ENCODE measurements at regions not wholly inside any gene's neighbourhood (a gene's known extent, or its start where the extent isn't known, plus 50 kb on each side); places are given as distances from the start of the nearest gene placed in this dataset.

DNA sequence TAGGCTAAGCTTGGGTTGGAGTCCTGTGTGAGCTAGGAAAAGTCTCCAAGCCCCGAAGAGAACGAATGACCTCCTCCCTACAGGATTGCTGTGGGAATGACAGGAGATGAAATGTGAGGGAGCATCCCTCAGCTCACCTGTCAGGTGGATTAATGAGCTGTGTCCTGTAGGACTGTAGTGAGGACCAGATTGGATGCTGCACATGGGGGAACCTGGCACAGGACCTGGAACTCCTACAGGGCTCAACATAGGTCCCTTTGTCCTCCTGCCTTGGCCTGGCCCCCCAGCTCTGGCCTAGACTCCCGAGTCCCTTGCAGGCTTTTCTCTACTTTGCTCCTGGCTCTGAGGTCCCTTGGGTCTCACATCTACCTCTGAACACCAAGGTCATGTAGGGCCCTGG is 155.7 kb downstream of the PTPRU start:
- Mint-ChIP-seq H3K4me3 (no peak overlapping the region), H3K9me3 (no peaks in the 10 kb centered on the region), H3K36me3 (ENCODE audit: low read depth) (no peaks in the 10 kb centered on the region), H3K4me1 (no peaks in the 10 kb centered on the region), H3K27me3 (ENCODE audit: insufficient read depth) (peaks cover 2% of the 10 kb centered on the region), H3K27ac (no peak overlapping the region)
- H3K9me3 ChIP-seq (ENCODE audit: control insufficient read depth, low read length), result no peaks in the 10 kb centered on the region
- H3K27me3 ChIP-seq (ENCODE audit: control insufficient read depth, insufficient read depth, low read length, poor library complexity, severe bottlenecking), result no peaks in the 10 kb centered on the region
- TF ChIP-seq, protein P1, sequence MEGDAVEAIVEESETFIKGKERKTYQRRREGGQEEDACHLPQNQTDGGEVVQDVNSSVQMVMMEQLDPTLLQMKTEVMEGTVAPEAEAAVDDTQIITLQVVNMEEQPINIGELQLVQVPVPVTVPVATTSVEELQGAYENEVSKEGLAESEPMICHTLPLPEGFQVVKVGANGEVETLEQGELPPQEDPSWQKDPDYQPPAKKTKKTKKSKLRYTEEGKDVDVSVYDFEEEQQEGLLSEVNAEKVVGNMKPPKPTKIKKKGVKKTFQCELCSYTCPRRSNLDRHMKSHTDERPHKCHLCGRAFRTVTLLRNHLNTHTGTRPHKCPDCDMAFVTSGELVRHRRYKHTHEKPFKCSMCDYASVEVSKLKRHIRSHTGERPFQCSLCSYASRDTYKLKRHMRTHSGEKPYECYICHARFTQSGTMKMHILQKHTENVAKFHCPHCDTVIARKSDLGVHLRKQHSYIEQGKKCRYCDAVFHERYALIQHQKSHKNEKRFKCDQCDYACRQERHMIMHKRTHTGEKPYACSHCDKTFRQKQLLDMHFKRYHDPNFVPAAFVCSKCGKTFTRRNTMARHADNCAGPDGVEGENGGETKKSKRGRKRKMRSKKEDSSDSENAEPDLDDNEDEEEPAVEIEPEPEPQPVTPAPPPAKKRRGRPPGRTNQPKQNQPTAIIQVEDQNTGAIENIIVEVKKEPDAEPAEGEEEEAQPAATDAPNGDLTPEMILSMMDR (conservative IDR thresholded peaks at IDR 0.05), result no peak
- H3K4me3 ChIP-seq (ENCODE audit: low read length), result no peak overlapping the region
- no peaks in the 10 kb centered on the region for H3K4me1 ChIP-seq (ENCODE audit: control insufficient read depth, insufficient read depth, low read length)
- H3K27ac ChIP-seq (ENCODE audit: low read depth, low read length), result no peak overlapping the region
- H3K9ac ChIP-seq (ENCODE audit: extremely low read depth, low read length, poor library complexity, severe bottlenecking), result no peak overlapping the region
- DNase-seq, result no peak
- no peaks in the 10 kb centered on the region for H3K36me3 ChIP-seq (ENCODE audit: control insufficient read depth, insufficient read depth, low read length)
- 70 to 84% methylated on average over 2 to 3 of the region's 3 CpGs for WGBS, 2 experiments (ENCODE audit: insufficient coverage in 1 of 2, insufficient read length in 1 of 2)

DNA sequence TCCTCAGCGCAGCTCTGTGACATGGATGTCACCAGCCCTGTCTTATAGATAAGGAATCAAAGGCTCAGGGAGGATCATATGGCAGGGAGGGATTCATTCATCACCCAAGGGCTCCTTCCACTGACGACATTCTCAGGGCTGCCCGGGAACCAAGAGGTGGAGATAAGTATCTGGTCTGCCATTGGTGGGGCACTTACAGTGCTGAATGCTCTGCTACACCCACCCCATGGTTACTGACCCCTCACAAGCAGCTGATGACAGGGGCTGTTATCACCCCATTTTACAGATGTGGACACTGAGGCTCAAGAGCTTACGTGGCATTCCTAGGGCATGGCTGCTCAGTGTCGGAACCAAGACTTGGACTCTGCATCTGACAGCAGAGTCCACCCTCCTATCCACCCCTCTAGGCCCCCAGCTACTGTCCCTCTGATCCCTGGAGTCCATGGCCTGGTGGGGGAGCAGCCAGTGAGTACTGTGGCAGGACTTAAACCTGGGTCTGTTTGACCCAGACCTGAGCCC is 155.1 kb downstream of the PTPRU start:
- Mint-ChIP-seq H3K9me3 (no peaks in the 10 kb centered on the region), H3K27ac (no peak overlapping the region), H3K4me1 (no peaks in the 10 kb centered on the region), H3K36me3 (ENCODE audit: low read depth) (no peaks in the 10 kb centered on the region), H3K4me3 (no peak overlapping the region), H3K27me3 (ENCODE audit: insufficient read depth) (peaks cover 2% of the 10 kb centered on the region)
- TF ChIP-seq, protein P1 (conservative IDR thresholded peaks at IDR 0.05), result no peak
- no peaks in the 10 kb centered on the region for H3K9me3 ChIP-seq (ENCODE audit: control insufficient read depth, low read length)
- WGBS, 2 experiments (ENCODE audit: insufficient coverage in 1 of 2, insufficient read length in 1 of 2), result 0 to 66% methylated on average over 1 to 5 of the region's 5 CpGs
- no peaks in the 10 kb centered on the region for H3K36me3 ChIP-seq (ENCODE audit: control insufficient read depth, insufficient read depth, low read length)
- peak; percentile 32 for DNase-seq
- H3K27ac ChIP-seq (ENCODE audit: low read depth, low read length), result no peak overlapping the region
- H3K4me3 ChIP-seq (ENCODE audit: low read length), result no peak overlapping the region
- no peaks in the 10 kb centered on the region for H3K27me3 ChIP-seq (ENCODE audit: control insufficient read depth, insufficient read depth, low read length, poor library complexity, severe bottlenecking)
- H3K9ac ChIP-seq (ENCODE audit: extremely low read depth, low read length, poor library complexity, severe bottlenecking), result no peak overlapping the region
- H3K4me1 ChIP-seq (ENCODE audit: control insufficient read depth, insufficient read depth, low read length), result no peaks in the 10 kb centered on the region

DNA sequence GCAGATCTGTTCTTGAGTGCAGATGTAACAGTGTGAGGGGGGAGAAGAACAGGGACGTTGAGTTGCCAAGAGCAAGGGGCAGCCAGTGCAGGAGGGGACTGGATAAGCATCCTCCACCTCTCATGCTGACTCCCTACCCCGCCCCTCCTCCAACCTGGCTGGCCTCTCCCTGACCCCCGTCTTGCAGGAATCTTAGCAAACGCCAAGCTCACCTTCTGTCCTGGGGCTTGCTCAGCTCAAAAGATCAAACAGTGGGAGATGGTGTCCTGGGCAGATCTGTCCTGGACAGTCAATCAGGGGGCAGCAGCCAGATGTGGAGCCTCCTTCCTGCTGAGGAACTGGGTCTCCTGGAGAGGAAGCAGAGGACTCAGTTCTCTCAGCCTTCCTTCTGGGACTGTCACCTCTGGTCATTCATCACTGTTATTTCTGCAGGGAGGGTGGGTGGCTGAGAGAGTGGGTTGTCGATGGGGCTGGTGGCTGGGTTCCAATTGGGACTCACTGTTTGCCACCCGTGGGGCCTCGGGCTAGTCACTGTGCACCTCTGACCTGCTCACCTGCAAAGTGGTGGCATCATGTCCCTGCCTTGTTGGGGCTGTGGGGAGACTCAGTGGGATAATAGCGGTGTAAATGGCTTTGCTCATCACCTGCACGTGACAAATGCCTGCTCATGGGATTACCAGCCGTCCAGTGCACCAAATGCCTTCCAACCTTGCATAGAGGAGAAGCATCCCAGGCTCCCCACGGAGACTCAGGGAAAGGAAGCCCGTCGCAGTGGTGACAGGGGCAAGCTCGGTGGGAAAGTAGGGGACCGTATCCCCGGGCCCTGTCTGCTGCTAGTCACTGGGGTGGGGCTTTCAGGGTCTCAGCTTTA is 154.4 kb downstream of the PTPRU start:
- Mint-ChIP-seq H3K36me3 (ENCODE audit: low read depth) (no peaks in the 10 kb centered on the region), H3K9me3 (no peaks in the 10 kb centered on the region), H3K27me3 (ENCODE audit: insufficient read depth) (peaks cover 2% of the 10 kb centered on the region), H3K4me1 (no peaks in the 10 kb centered on the region), H3K4me3 (no peak overlapping the region), H3K27ac (no peak overlapping the region)
- Histone ChIP-seq H3K9ac (ENCODE audit: extremely low read depth, low read length, poor library complexity, severe bottlenecking) (no peak overlapping the region), H3K4me3 (ENCODE audit: low read length) (no peak overlapping the region), H3K9me3 (ENCODE audit: control insufficient read depth, low read length) (no peaks in the 10 kb centered on the region), H3K36me3 (ENCODE audit: control insufficient read depth, insufficient read depth, low read length) (no peaks in the 10 kb centered on the region), H3K27ac (ENCODE audit: low read depth, low read length) (no peak overlapping the region), H3K27me3 (ENCODE audit: control insufficient read depth, insufficient read depth, low read length, poor library complexity, severe bottlenecking) (no peaks in the 10 kb centered on the region), H3K4me1 (ENCODE audit: control insufficient read depth, insufficient read depth, low read length) (no peaks in the 10 kb centered on the region)
- WGBS, 2 experiments (ENCODE audit: insufficient coverage in 1 of 2, insufficient read length in 1 of 2), result 74 to 80% methylated on average over 7 to 16 of the region's 16 CpGs
- peak; percentile 54 for DNase-seq
- TF ChIP-seq, protein P1 (conservative IDR thresholded peaks at IDR 0.05), result no peak

Data from endodermal cell (in vitro differentiated cells).